Mesothelial cell of epicardium (in vitro differentiated cells): ENCODE measurements at regions not wholly inside any gene's neighbourhood (a gene's known extent, or its start where the extent isn't known, plus 50 kb on each side); places are given as distances from the start of the nearest gene placed in this dataset.

Experiments used
- DNase-seq, 2 experiments: peaks; one replicate each; pipeline ENCODE4 v3.0.0; 2021; ENCODE audit warnings: low spot score in 2 of 2; ENCODE audit not compliant: unreplicated experiment in 2 of 2
- H3K27ac Mint-ChIP-seq: 2 replicates; pipeline ENCODE4 v1.8.0; 2021; ENCODE audit warnings: mixed read lengths
- H3K27me3 Mint-ChIP-seq: 2 replicates; pipeline ENCODE4 v1.8.0; 2021; ENCODE audit warnings: low read depth, mixed read lengths
- H3K36me3 Mint-ChIP-seq: 2 replicates; pipeline ENCODE4 v1.8.0; 2021; ENCODE audit warnings: mixed read lengths
- H3K4me1 Mint-ChIP-seq: 2 replicates; pipeline ENCODE4 v1.8.0; 2021; ENCODE audit warnings: mixed read lengths
- H3K4me3 Mint-ChIP-seq: 2 replicates; pipeline ENCODE4 v1.8.0; 2021; ENCODE audit warnings: mild to moderate bottlenecking, moderate library complexity, mixed read lengths
- H3K9me3 Mint-ChIP-seq: 2 replicates; pipeline ENCODE4 v1.8.0; 2021; ENCODE audit warnings: mixed read lengths
- CTCF ChIP-seq: fragments of 200-600 bp; sonication (generic); IDR thresholded peaks from one replicate; pipeline ENCODE4 v1.5.0; 2021; ENCODE audit warnings: antibody characterized with exemption; ENCODE audit not compliant: unreplicated experiment

GRCh38 chr14:97760050-97760449, 962.9 kb downstream of the VRK1 start:
- no peak for TF ChIP-seq CTCF
- H3K4me1 Mint-ChIP-seq, result no peaks in the 10 kb centered on the region

GRCh38 chr14:97762386-97762785, 965.2 kb downstream of the VRK1 start:
- no peaks in the 10 kb centered on the region for H3K9me3 Mint-ChIP-seq
- TF ChIP-seq CTCF, result no peak
- H3K4me3 Mint-ChIP-seq, result no peak overlapping the region
- H3K27me3 Mint-ChIP-seq, result peaks cover 55% of the 10 kb centered on the region
- DNase-seq, result no peak
- H3K36me3 Mint-ChIP-seq, result no peaks in the 10 kb centered on the region
- no peak overlapping the region for H3K27ac Mint-ChIP-seq
- no peaks in the 10 kb centered on the region for H3K4me1 Mint-ChIP-seq

More at GRCh38 chr14:97760050-97760449, 962.9 kb downstream of the VRK1 start:
- no peak overlapping the region for H3K27ac Mint-ChIP-seq
- H3K4me3 Mint-ChIP-seq, result no peak overlapping the region
- H3K27me3 Mint-ChIP-seq, result peaks cover 47% of the 10 kb centered on the region
- no peak for DNase-seq
- H3K9me3 Mint-ChIP-seq, result no peaks in the 10 kb centered on the region
- no peaks in the 10 kb centered on the region for H3K36me3 Mint-ChIP-seq

GRCh38 chr14:97771340-97772045, 974.3 kb downstream of the VRK1 start:
- no peak for DNase-seq
- Mint-ChIP-seq H3K27ac (no peak overlapping the region), H3K4me3 (no peak overlapping the region), H3K27me3 (peaks cover 4% of the 10 kb centered on the region), H3K36me3 (no peaks in the 10 kb centered on the region), H3K4me1 (no peaks in the 10 kb centered on the region), H3K9me3 (no peaks in the 10 kb centered on the region)
- TF ChIP-seq CTCF, result no peak

- Mint-ChIP-seq H3K27ac (no peak overlapping the region), H3K36me3 (no peaks in the 10 kb centered on the region), H3K27me3 (no peaks in the 10 kb centered on the region), H3K9me3 (no peaks in the 10 kb centered on the region), H3K4me3 (no peak overlapping the region), H3K4me1 (no peaks in the 10 kb centered on the region)
- TF ChIP-seq CTCF, result no peak
- no peak for DNase-seq
These were observed 976.4 kb downstream of the VRK1 start for GRCh38 chr14:97773598-97773997.

- no peaks in the 10 kb centered on the region for H3K9me3 Mint-ChIP-seq
- H3K36me3 Mint-ChIP-seq, result no peaks in the 10 kb centered on the region
- TF ChIP-seq CTCF, result no peak
- DNase-seq, result no peak
- no peaks in the 10 kb centered on the region for H3K4me1 Mint-ChIP-seq
- no peak overlapping the region for H3K27ac Mint-ChIP-seq
- H3K27me3 Mint-ChIP-seq, result peaks cover 2% of the 10 kb centered on the region
- H3K4me3 Mint-ChIP-seq, result no peak overlapping the region
These were observed 979.8 kb downstream of the VRK1 start for GRCh38 chr14:97776890-97777558.
